Chondrocyte (in vitro differentiated cells): ENCODE measurements at regions not wholly inside any gene's neighbourhood (a gene's known extent, or its start where the extent isn't known, plus 50 kb on each side); places are given as distances from the start of the nearest gene placed in this dataset.

ENCODE experiments used
- DNase-seq: peaks from one replicate; pipeline ENCODE4 v3.0.0; 2021; ENCODE audit warnings: mixed read lengths, low spot score
- H3K27ac Mint-ChIP-seq: one replicate; pipeline ENCODE4 v1.8.0; 2021; ENCODE audit warnings: mild to moderate bottlenecking, moderate library complexity, mixed read lengths; ENCODE audit not compliant: unreplicated experiment
- H3K27me3 Mint-ChIP-seq: 2 replicates; pipeline ENCODE4 v1.8.0; 2021; ENCODE audit warnings: low read depth, mixed read lengths
- H3K36me3 Mint-ChIP-seq: 2 replicates; pipeline ENCODE4 v1.8.0; 2021; ENCODE audit warnings: low read depth, mixed read lengths
- H3K4me1 Mint-ChIP-seq: 2 replicates; pipeline ENCODE4 v1.8.0; 2021; ENCODE audit warnings: low read depth, mild to moderate bottlenecking, mixed read lengths
- H3K4me3 Mint-ChIP-seq: one replicate; pipeline ENCODE4 v1.8.0; 2021; ENCODE audit warnings: mild to moderate bottlenecking, moderate library complexity, mixed read lengths; ENCODE audit not compliant: unreplicated experiment
- H3K9me3 Mint-ChIP-seq: 2 replicates; pipeline ENCODE4 v1.8.0; 2021; ENCODE audit warnings: low read depth, mixed read lengths
- TF ChIP-seq, protein P1 (sequence below): fragments of 200-600 bp; sonication (generic); IDR thresholded peaks from 2 replicates; pipeline ENCODE4 v1.5.0; 2021; ENCODE audit warnings: antibody characterized with exemption, mild to moderate bottlenecking, moderate library complexity

DNA sequence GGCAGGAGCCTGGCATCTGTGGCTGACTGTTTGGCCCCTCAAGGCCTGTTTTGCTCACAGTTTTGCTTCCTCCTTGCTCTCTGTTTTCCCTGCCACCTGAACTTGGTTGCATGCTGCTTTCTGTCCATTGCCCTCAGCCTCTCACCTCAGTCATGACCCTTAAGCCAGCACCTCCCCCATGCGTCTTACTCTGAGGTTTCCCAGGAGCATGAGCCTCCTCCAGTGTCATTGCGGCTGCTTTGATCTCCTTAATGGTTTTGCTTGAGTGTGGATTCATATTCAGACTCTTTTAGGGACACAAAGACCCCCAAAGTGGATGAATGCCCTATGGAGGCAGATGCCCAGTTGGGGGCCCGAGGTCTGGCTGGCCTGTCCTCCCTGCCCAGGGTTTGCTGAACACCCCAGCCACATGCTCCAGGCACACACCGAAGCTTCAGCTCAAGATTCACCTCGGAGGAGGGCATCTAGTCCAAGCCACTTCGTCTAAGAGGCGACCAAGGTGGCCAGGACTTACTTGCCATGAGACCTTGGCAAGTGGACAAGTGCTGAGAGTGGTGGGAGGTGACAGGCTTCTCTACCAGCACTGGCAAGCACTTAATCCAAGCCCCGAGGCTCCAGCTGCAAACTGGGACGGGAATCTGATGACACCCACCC, 95.4 kb upstream of the DIO3 start:
- Mint-ChIP-seq H3K4me1 (no peaks in the 10 kb centered on the region), H3K9me3 (no peaks in the 10 kb centered on the region), H3K27ac (no peak overlapping the region), H3K36me3 (no peaks in the 10 kb centered on the region), H3K4me3 (no peak overlapping the region), H3K27me3 (peaks cover 11% of the 10 kb centered on the region)
- DNase-seq, result no peak
- TF ChIP-seq, protein P1, sequence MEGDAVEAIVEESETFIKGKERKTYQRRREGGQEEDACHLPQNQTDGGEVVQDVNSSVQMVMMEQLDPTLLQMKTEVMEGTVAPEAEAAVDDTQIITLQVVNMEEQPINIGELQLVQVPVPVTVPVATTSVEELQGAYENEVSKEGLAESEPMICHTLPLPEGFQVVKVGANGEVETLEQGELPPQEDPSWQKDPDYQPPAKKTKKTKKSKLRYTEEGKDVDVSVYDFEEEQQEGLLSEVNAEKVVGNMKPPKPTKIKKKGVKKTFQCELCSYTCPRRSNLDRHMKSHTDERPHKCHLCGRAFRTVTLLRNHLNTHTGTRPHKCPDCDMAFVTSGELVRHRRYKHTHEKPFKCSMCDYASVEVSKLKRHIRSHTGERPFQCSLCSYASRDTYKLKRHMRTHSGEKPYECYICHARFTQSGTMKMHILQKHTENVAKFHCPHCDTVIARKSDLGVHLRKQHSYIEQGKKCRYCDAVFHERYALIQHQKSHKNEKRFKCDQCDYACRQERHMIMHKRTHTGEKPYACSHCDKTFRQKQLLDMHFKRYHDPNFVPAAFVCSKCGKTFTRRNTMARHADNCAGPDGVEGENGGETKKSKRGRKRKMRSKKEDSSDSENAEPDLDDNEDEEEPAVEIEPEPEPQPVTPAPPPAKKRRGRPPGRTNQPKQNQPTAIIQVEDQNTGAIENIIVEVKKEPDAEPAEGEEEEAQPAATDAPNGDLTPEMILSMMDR, result no peak

DNA sequence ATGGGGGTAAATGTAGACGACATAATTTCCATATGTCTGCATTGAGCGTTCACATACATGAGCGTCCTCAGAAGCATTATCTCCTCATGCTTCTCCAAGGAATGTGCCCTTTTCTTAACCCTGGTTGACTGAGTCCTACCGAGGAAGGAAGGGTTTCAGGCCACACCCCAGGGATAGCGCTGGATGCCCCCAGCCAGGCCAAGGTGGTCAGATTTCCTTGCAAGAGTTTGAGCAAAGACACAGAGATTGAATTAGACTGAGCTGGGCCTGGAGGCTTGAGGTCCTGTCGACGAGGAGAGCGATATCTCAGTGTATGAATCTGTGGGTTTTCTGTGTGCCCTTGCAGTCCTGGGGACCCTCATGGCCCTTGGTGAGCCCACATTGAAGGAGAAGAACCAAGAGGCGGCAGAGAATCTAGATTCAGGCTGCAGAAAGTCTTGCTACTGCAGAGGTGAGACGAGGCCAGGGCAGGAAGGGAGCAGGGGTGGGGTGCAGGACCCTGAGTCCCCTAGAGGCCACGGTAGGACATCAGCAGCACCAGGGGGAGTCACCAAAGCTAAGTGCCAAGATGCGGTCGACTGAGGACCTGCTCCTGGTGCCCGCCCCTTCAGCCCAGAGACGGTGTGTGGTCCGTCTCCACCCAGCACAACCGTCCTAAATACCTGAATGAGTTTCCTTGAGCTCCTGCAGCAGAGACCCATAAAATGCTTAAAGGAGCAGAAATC, 94.7 kb upstream of the DIO3 start:
- peaks cover 9% of the 10 kb centered on the region for H3K27me3 Mint-ChIP-seq
- H3K4me1 Mint-ChIP-seq, result no peaks in the 10 kb centered on the region
- TF ChIP-seq, protein P1, result no peak
- no peak for DNase-seq
- H3K27ac Mint-ChIP-seq, result no peak overlapping the region
- H3K4me3 Mint-ChIP-seq, result no peak overlapping the region
- H3K36me3 Mint-ChIP-seq, result no peaks in the 10 kb centered on the region
- H3K9me3 Mint-ChIP-seq, result no peaks in the 10 kb centered on the region

DNA sequence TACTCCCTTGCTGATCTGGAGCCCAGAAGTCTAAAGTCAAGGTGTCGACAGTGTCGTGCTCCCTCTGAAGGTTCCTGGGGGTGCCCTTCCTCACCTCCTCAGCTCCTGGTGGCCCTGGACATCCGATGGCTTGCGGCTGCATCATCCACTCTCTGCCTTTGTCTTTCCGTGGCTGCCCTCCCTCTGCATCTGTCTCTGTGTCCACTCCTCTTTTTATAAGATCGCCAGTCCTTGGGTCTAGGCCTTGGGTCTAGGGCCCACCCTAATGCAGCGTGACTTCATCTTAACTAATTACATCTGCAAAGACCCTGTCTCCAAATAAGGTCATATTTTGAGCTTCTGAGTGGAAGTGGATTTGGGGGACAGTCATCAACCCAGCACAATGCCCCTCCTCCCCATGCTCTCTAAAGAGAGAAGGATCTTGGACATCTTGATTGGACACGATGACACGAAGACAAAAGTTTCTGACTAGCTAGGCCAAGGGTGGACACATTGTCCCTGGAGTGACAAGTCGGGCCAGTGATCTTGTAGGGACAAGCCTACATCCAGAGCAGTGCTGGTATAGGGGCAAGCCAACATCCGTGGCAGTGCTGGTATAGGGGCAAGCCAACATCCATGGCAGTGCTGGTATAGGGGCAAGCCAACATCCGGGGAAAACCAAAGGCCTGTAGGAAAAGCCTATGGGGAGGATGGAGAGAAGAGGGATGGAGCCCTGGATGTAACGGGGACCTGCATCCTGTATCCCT, 93.9 kb upstream of the DIO3 start:
- Mint-ChIP-seq H3K36me3 (no peaks in the 10 kb centered on the region), H3K4me3 (no peak overlapping the region), H3K4me1 (no peaks in the 10 kb centered on the region), H3K27ac (no peak overlapping the region), H3K27me3 (peaks cover 9% of the 10 kb centered on the region), H3K9me3 (no peaks in the 10 kb centered on the region)
- no peak for DNase-seq
- TF ChIP-seq, protein P1, result no peak

DNA sequence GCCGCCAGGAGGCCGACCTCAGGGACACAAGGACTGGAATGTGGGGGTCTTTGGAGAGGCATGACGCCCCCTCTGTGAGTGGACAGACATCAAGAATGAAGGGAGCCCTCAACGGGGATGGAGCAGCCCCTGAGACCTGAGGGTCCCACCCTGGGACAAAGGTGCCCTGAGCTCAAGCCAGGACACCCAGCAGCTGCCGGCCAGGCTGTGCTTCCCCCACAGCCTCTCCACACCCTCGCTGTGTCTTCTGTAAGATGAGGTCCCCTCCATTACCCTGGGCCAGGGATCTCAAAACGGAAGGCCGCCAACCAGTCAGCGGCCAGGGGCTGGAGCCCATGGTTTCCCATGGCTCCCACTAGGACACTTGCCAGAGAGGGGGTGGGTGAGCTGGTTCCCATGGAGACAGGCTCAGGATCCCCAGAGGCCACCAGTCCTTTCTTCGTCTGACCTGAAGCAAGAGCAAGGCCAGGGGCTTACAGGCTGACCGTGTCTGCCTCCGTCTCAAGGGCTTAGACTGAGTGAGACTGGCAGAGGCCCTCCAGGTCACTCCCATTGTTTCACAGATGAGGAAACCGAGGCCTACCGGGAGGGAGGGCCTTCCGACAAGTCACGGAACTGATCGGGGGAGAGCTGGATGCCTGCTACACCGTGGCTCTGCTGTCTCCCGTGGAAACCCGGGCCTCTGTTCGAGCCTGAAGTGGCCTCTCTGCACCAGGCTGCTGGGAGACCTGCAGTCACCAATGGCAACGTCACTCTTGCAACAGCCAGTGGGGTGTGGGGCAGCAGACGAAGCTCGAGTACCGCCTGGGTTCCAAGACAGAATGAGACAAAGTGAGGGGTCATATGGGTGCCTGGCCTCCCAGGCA, 91.7 kb upstream of the DIO3 start:
- TF ChIP-seq, protein P1, result no peak
- DNase-seq, result peak; percentile 68
- Mint-ChIP-seq H3K4me1 (no peaks in the 10 kb centered on the region), H3K36me3 (no peaks in the 10 kb centered on the region), H3K27me3 (peaks cover 9% of the 10 kb centered on the region), H3K4me3 (no peak overlapping the region), H3K27ac (no peak overlapping the region), H3K9me3 (no peaks in the 10 kb centered on the region)

DNA sequence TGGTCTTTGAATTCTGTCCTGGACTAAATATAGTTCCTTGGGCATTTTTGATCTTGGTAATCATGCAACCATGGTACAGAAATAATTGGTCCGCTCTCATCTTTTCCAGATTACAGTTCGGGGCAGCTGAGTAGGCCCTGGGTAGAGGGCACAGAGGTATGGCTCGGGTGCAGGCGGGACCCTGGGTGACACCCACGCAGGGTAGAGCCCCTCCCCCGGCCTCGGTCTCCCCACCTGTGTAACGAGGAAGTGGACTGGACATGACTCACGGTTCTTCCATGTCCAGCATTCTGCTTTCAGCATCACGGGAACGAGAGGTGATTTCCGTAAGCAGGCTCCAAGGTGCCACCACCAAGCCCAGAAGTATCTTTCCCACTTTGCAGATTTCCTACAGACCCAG, 91.0 kb upstream of the DIO3 start:
- TF ChIP-seq, protein P1, result no peak
- no peak for DNase-seq
- H3K27ac Mint-ChIP-seq, result no peak overlapping the region
- peaks cover 10% of the 10 kb centered on the region for H3K27me3 Mint-ChIP-seq
- no peak overlapping the region for H3K4me3 Mint-ChIP-seq
- H3K36me3 Mint-ChIP-seq, result no peaks in the 10 kb centered on the region
- H3K4me1 Mint-ChIP-seq, result peaks cover 3% of the 10 kb centered on the region
- no peaks in the 10 kb centered on the region for H3K9me3 Mint-ChIP-seq
